CD14-positive monocyte (primary cell): ENCODE measurements at regions not wholly inside any gene's neighbourhood (a gene's known extent, or its start where the extent isn't known, plus 50 kb on each side); places are given as distances from the start of the nearest gene placed in this dataset.

ENCODE experiments used
- DNase-seq, 3 donors: peaks; one replicate each; pipeline ENCODE4 v3.0.0-alpha.2; 2011 to 2022
- H2AFZ ChIP-seq: 2 replicates; pipeline ENCODE4 v1.6.0; 2012; ENCODE audit warnings: mild to moderate bottlenecking, low read depth, low read length, inconsistent platforms; ENCODE audit not compliant: insufficient read depth, poor library complexity, severe bottlenecking
- H3K27ac ChIP-seq, 2 donors: 1 replicate in 1 of 2; 2 replicates in 1 of 2; pipeline ENCODE4 v1.5.1; 2012 to 2013; ENCODE audit warnings: low read length in 2 of 2, control low read depth in 1 of 2, inconsistent platforms in 1 of 2, low read depth in 1 of 2, mild to moderate bottlenecking in 1 of 2
- H3K27me3 ChIP-seq, 2 donors: one replicate each; pipeline versions ENCODE4 v1.6.0 to v1.6.1; 2011 to 2013; ENCODE audit warnings: low read length in 2 of 2; ENCODE audit not compliant: control insufficient read depth in 2 of 2, insufficient read depth in 2 of 2
- H3K36me3 ChIP-seq, 2 donors: replicated peaks in 1 of 2; 1 replicate in 1 of 2; 2 replicates in 1 of 2; pipeline versions ENCODE4 v1.5.1 to v1.6.1; 2012 to 2013; ENCODE audit warnings: low read length in 2 of 2, control low read depth in 1 of 2, inconsistent platforms in 1 of 2, mild to moderate bottlenecking in 1 of 2; ENCODE audit not compliant: insufficient read depth in 2 of 2, control insufficient read depth in 1 of 2
- H3K4me1 ChIP-seq, 2 donors: 1 replicate in 1 of 2; 2 replicates in 1 of 2; pipeline versions ENCODE4 v1.5.1 to v1.6.1; 2012 to 2013; ENCODE audit warnings: low read length in 2 of 2, control low read depth in 1 of 2, inconsistent platforms in 1 of 2, mild to moderate bottlenecking in 1 of 2, moderate library complexity in 1 of 2; ENCODE audit not compliant: insufficient read depth in 2 of 2, control insufficient read depth in 1 of 2
- H3K4me2 ChIP-seq: replicated peaks from 2 replicates; pipeline ENCODE3; 2012; ENCODE audit warnings: low read length, moderate library complexity, mild to moderate bottlenecking; ENCODE audit not compliant: poor library complexity, severe bottlenecking; ENCODE audit errors: extremely low read depth
- H3K4me3 ChIP-seq, 3 experiments: fragments of 200-600 bp in 1 of 3; sonication (generic) in 1 of 3; replicated peaks in 1 of 3; 1 replicate in 2 of 3; 2 replicates in 1 of 3; pipeline ENCODE4 v1.5.1; 2011 to 2013; ENCODE audit warnings: low read length in 3 of 3, mild to moderate bottlenecking in 3 of 3, control low read depth in 2 of 3, low read depth in 2 of 3, inconsistent platforms in 1 of 3, moderate library complexity in 1 of 3
- H3K79me2 ChIP-seq: 2 replicates; pipeline ENCODE4 v1.6.0; 2012; ENCODE audit warnings: mild to moderate bottlenecking, control low read depth, inconsistent platforms, low read length, moderate library complexity; ENCODE audit not compliant: insufficient read depth
- H3K9ac ChIP-seq: 2 replicates; pipeline ENCODE4 v1.6.0; 2017; ENCODE audit warnings: low read length, mild to moderate bottlenecking; ENCODE audit not compliant: insufficient read depth, poor library complexity, severe bottlenecking
- H3K9me3 ChIP-seq, 2 donors: replicated peaks in 1 of 2; 1 replicate in 1 of 2; 2 replicates in 1 of 2; pipeline versions ENCODE4 v1.5.1 to v1.6.1; 2012 to 2013; ENCODE audit warnings: low read length in 2 of 2, control low read depth in 1 of 2; ENCODE audit not compliant: control insufficient read depth in 1 of 2, insufficient read depth in 1 of 2
- H4K20me1 ChIP-seq: 2 replicates; pipeline ENCODE4 v1.6.0; 2012; ENCODE audit warnings: mild to moderate bottlenecking, low read length, control low read depth, moderate library complexity; ENCODE audit not compliant: insufficient read depth
- H3K27ac Mint-ChIP-seq, 7 donors: one replicate each; pipeline ENCODE4 v1.8.0; 2020; ENCODE audit warnings: mild to moderate bottlenecking in 7 of 7, mixed read lengths in 7 of 7, moderate library complexity in 6 of 7, inconsistent platforms in 2 of 7
- H3K27me3 Mint-ChIP-seq, 3 donors: one replicate each; pipeline ENCODE4 v1.8.0; 2021 to 2022; ENCODE audit warnings: low read depth in 3 of 3, mild to moderate bottlenecking in 3 of 3, mixed read lengths in 3 of 3, moderate library complexity in 3 of 3, inconsistent platforms in 1 of 3
- H3K36me3 Mint-ChIP-seq, 2 donors: one replicate each; pipeline ENCODE4 v1.8.0; 2020; ENCODE audit warnings: mixed read lengths in 2 of 2, inconsistent platforms in 1 of 2, mild to moderate bottlenecking in 1 of 2
- H3K4me1 Mint-ChIP-seq: one replicate; pipeline ENCODE4 v1.8.0; 2020; ENCODE audit warnings: mild to moderate bottlenecking, mixed read lengths
- H3K4me3 Mint-ChIP-seq, 2 donors: one replicate each; pipeline ENCODE4 v1.8.0; 2020; ENCODE audit warnings: mild to moderate bottlenecking in 2 of 2, mixed read lengths in 2 of 2, moderate library complexity in 1 of 2
- H3K9me3 Mint-ChIP-seq, 7 donors: one replicate each; pipeline ENCODE4 v1.8.0; 2020 to 2022; ENCODE audit warnings: mixed read lengths in 7 of 7, mild to moderate bottlenecking in 6 of 7, moderate library complexity in 6 of 7, inconsistent platforms in 2 of 7
- CTCF ChIP-seq: fragments of 200-600 bp; IDR thresholded peaks from one replicate; pipeline ENCODE4 v1.8.0; 2022; ENCODE audit warnings: antibody characterized with exemption, mild to moderate bottlenecking
- WGBS: methylation state at CpG from one replicate; pipeline ENCODE4 v1.1.5; 2013; ENCODE audit warnings: missing lambda C conversion rate; ENCODE audit not compliant: insufficient coverage; 5-methylcytosine and 5-hydroxymethylcytosine counted together
- intact Hi-C, 2 donors: fragments of 100-400 bp; cut with micrococcal nuclease; formaldehyde crosslinking; loops; one replicate each; pipeline versions ENCODE4 v1.15.0 to v1.15.1; 2023

GRCh38 chr3:43206105-43206504 is 80.2 kb upstream of the SNRK start:
- H3K9me3 ChIP-seq, result no peaks in the 10 kb centered on the region

GRCh38 chr3:43203022-43203421 is 83.3 kb upstream of the SNRK start:
- H3K9me3 Mint-ChIP-seq, result peaks cover 0 to 16% (median 4%) of the 10 kb centered on the region in 7 donors
- TF ChIP-seq CTCF, result no peak
- no peaks in the 10 kb centered on the region for H3K36me3 Mint-ChIP-seq
- H2AFZ ChIP-seq, result no peak overlapping the region
- no peak overlapping the region for H3K27ac ChIP-seq
- intact Hi-C loops, result no loop called here
- no peak overlapping the region for H3K9ac ChIP-seq
- H3K4me2 ChIP-seq, result no peak overlapping the region
- DNase-seq, result no peak
- 100% methylated on average over 3 of the region's 3 CpGs for WGBS
- H3K27me3 Mint-ChIP-seq, result peaks cover 3 to 4% (median 4%) of the 10 kb centered on the region in 3 donors
- no peaks in the 10 kb centered on the region for H3K9me3 ChIP-seq
- H3K27ac Mint-ChIP-seq, result no peak overlapping the region
- H4K20me1 ChIP-seq, result no peaks in the 10 kb centered on the region
- H3K4me3 Mint-ChIP-seq, result no peak overlapping the region
- no peaks in the 10 kb centered on the region for H3K4me1 Mint-ChIP-seq
- H3K27me3 ChIP-seq, result no peaks in the 10 kb centered on the region
- no peaks in the 10 kb centered on the region for H3K36me3 ChIP-seq
- no peak overlapping the region for H3K4me3 ChIP-seq
- no peaks in the 10 kb centered on the region for H3K4me1 ChIP-seq
- no peaks in the 10 kb centered on the region for H3K79me2 ChIP-seq

More at GRCh38 chr3:43206105-43206504, 80.2 kb upstream of the SNRK start:
- H3K79me2 ChIP-seq, result no peaks in the 10 kb centered on the region
- intact Hi-C loops, result no loop called here
- Mint-ChIP-seq H3K36me3 (no peaks in the 10 kb centered on the region), H3K27me3 (peaks cover 0 to 2% (median 0%) of the 10 kb centered on the region in 3 donors), H3K4me3 (no peak overlapping the region), H3K27ac (no peak overlapping the region), H3K9me3 (peaks cover 0 to 3% (median 0%) of the 10 kb centered on the region in 7 donors), H3K4me1 (no peaks in the 10 kb centered on the region)
- no peak overlapping the region for H3K9ac ChIP-seq
- no peak for TF ChIP-seq CTCF
- H3K27me3 ChIP-seq, result no peaks in the 10 kb centered on the region
- no peak overlapping the region for H3K4me3 ChIP-seq
- H3K27ac ChIP-seq, result no peak overlapping the region
- H4K20me1 ChIP-seq, result no peaks in the 10 kb centered on the region
- no peak for DNase-seq
- H2AFZ ChIP-seq, result no peak overlapping the region
- WGBS, result 85% methylated on average over 2 of the region's 7 CpGs
- no peak overlapping the region for H3K4me2 ChIP-seq
- no peaks in the 10 kb centered on the region for H3K4me1 ChIP-seq
- no peaks in the 10 kb centered on the region for H3K36me3 ChIP-seq
